Mucosa of rectum (tissue), 2 donors: ENCODE measurements at regions not wholly inside any gene's neighbourhood (a gene's known extent, or its start where the extent isn't known, plus 50 kb on each side); places are given as distances from the start of the nearest gene placed in this dataset.

Source experiments
- H3K27ac ChIP-seq, 2 donors: one replicate each; pipeline ENCODE4 v1.7.0; 2013; ENCODE audit warnings: inconsistent platforms in 2 of 2, low read depth in 2 of 2, low read length in 2 of 2
- H3K27me3 ChIP-seq, 2 donors: one replicate each; pipeline ENCODE4 v1.7.0; 2013; ENCODE audit warnings: low read length in 2 of 2; ENCODE audit not compliant: control insufficient read depth in 2 of 2, insufficient read depth in 2 of 2
- H3K36me3 ChIP-seq, 2 donors: one replicate each; pipeline ENCODE4 v1.7.0; 2013; ENCODE audit warnings: low read length in 2 of 2; ENCODE audit not compliant: control insufficient read depth in 2 of 2, insufficient read depth in 2 of 2
- H3K4me1 ChIP-seq, 2 donors: one replicate each; pipeline ENCODE4 v1.7.0; 2013; ENCODE audit warnings: low read length in 2 of 2, mild to moderate bottlenecking in 1 of 2; ENCODE audit not compliant: control insufficient read depth in 2 of 2, insufficient read depth in 2 of 2
- H3K4me3 ChIP-seq, 2 donors: one replicate each; pipeline ENCODE4 v1.7.0; 2013; ENCODE audit warnings: low read length in 2 of 2
- H3K9ac ChIP-seq, 2 donors: one replicate each; pipeline ENCODE4 v1.7.0; 2013; ENCODE audit warnings: low read length in 2 of 2, low read depth in 1 of 2, mild to moderate bottlenecking in 1 of 2
- H3K9me3 ChIP-seq, 2 donors: one replicate each; pipeline ENCODE4 v1.7.0; 2013; ENCODE audit warnings: low read length in 2 of 2; ENCODE audit not compliant: control insufficient read depth in 2 of 2
- donor health status: healthy.
- donor health status: Normal muscosa, but diverticular disease.

- Histone ChIP-seq H3K36me3 (no peaks in the 10 kb centered on the region), H3K9ac (no peak overlapping the region), H3K27me3 (no peaks in the 10 kb centered on the region), H3K9me3 (no peaks in the 10 kb centered on the region), H3K27ac (no peak overlapping the region), H3K4me3 (no peak overlapping the region), H3K4me1 (no peaks in the 10 kb centered on the region)
These were observed 80.8 kb upstream of the COL21A1 start for GRCh38 chr6:56327946-56328727.

- H3K4me1 ChIP-seq, result no peaks in the 10 kb centered on the region
- no peak overlapping the region for H3K27ac ChIP-seq
- no peaks in the 10 kb centered on the region for H3K9me3 ChIP-seq
- H3K36me3 ChIP-seq, result no peaks in the 10 kb centered on the region
- H3K9ac ChIP-seq, result no peak overlapping the region
- no peaks in the 10 kb centered on the region for H3K27me3 ChIP-seq
- no peak overlapping the region for H3K4me3 ChIP-seq
These were observed 77.0 kb upstream of the COL21A1 start for GRCh38 chr6:56324396-56324795.

GRCh38 chr6:56318851-56319250, 71.5 kb upstream of the COL21A1 start:
- H3K4me3 ChIP-seq, result no peak overlapping the region
- H3K27ac ChIP-seq, result no peak overlapping the region
- no peaks in the 10 kb centered on the region for H3K4me1 ChIP-seq
- no peak overlapping the region for H3K9ac ChIP-seq
- no peaks in the 10 kb centered on the region for H3K36me3 ChIP-seq
- no peaks in the 10 kb centered on the region for H3K27me3 ChIP-seq
- no peaks in the 10 kb centered on the region for H3K9me3 ChIP-seq

GRCh38 chr6:56314683-56315523, 67.5 kb upstream of the COL21A1 start:
- Histone ChIP-seq H3K27ac (no peak overlapping the region), H3K9ac (no peak overlapping the region), H3K9me3 (no peaks in the 10 kb centered on the region), H3K4me3 (no peak overlapping the region), H3K4me1 (peaks cover 0 to 3% of the 10 kb centered on the region in 2 donors), H3K36me3 (no peaks in the 10 kb centered on the region), H3K27me3 (no peaks in the 10 kb centered on the region)

- no peak overlapping the region for H3K9ac ChIP-seq
- peaks cover 0 to 3% of the 10 kb centered on the region in 2 donors for H3K4me1 ChIP-seq
- H3K9me3 ChIP-seq, result no peaks in the 10 kb centered on the region
- H3K27ac ChIP-seq, result no peak overlapping the region
- no peaks in the 10 kb centered on the region for H3K36me3 ChIP-seq
- no peak overlapping the region for H3K4me3 ChIP-seq
- peaks cover 0 to 2% of the 10 kb centered on the region in 2 donors for H3K27me3 ChIP-seq
These were observed 64.4 kb upstream of the COL21A1 start for GRCh38 chr6:56311533-56312448.

GRCh38 chr6:56311061-56311460, 63.7 kb upstream of the COL21A1 start:
- no peak overlapping the region for H3K27ac ChIP-seq
- peaks cover 0 to 2% of the 10 kb centered on the region in 2 donors for H3K27me3 ChIP-seq
- no peak overlapping the region for H3K9ac ChIP-seq
- no peak overlapping the region for H3K4me3 ChIP-seq
- H3K9me3 ChIP-seq, result no peaks in the 10 kb centered on the region
- peaks cover 0 to 3% of the 10 kb centered on the region in 2 donors for H3K4me1 ChIP-seq
- H3K36me3 ChIP-seq, result no peaks in the 10 kb centered on the region

- Histone ChIP-seq H3K36me3 (no peaks in the 10 kb centered on the region), H3K9me3 (no peaks in the 10 kb centered on the region), H3K27ac (no peak overlapping the region), H3K27me3 (peaks cover 0 to 2% of the 10 kb centered on the region in 2 donors), H3K9ac (no peak overlapping the region), H3K4me3 (no peak overlapping the region), H3K4me1 (peaks cover 0 to 3% of the 10 kb centered on the region in 2 donors)
These were observed 62.9 kb upstream of the COL21A1 start for GRCh38 chr6:56310241-56310640.

- Histone ChIP-seq H3K4me3 (no peak overlapping the region), H3K9ac (no peak overlapping the region), H3K36me3 (no peaks in the 10 kb centered on the region), H3K9me3 (no peaks in the 10 kb centered on the region), H3K27ac (no peak overlapping the region), H3K4me1 (no peaks in the 10 kb centered on the region), H3K27me3 (no peaks in the 10 kb centered on the region)
These were observed 52.5 kb upstream of the COL21A1 start for GRCh38 chr6:56299916-56300315.

GRCh38 chr6:56297022-56297989, 49.9 kb upstream of the COL21A1 start:
- Histone ChIP-seq H3K9ac (no peak overlapping the region), H3K27me3 (no peaks in the 10 kb centered on the region), H3K4me3 (no peak overlapping the region), H3K9me3 (no peaks in the 10 kb centered on the region), H3K27ac (no peak overlapping the region), H3K36me3 (no peaks in the 10 kb centered on the region), H3K4me1 (no peaks in the 10 kb centered on the region)
